ENCODE measurements at regions not wholly inside any gene's neighbourhood (a gene's known extent, or its start where the extent isn't known, plus 50 kb on each side); places are given as distances from the start of the nearest gene placed in this dataset.

DNA sequence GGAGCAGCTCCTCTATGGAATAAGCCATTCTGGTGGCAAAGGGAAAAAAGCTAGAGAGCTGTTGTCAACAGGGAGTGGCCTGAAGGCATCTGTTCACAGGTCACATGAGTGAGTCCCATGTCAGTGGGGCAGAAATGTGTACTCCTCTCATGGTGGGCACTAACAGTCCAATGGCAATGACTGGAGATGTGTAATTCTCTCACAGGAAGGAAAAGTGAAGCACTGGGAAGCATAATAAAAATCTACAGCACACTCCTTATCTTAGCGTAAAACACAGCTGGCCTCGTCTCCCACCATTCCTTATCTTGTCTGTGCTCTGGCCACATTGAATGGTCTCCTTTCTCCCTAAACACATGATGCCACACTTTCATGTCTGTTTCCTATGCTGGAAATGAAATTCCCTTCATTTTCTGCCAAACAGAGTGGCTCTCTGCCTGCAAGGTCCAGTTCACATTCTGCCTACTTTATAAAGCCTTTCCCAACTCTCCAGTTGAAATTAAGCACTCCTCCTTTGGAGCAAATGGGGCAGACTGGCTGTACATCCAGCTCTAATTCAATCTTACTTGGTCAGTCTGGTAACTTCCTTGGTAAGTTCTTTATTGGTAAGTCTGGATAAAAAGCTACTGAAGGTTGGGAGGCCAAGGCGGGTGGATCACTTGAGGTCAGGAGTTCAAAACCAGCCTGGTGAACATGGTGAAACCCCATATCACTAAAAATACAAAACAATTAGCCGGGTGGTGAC, 139.8 kb downstream of the RPL22L1 start (continued):
- TF ChIP-seq, protein P1, sequence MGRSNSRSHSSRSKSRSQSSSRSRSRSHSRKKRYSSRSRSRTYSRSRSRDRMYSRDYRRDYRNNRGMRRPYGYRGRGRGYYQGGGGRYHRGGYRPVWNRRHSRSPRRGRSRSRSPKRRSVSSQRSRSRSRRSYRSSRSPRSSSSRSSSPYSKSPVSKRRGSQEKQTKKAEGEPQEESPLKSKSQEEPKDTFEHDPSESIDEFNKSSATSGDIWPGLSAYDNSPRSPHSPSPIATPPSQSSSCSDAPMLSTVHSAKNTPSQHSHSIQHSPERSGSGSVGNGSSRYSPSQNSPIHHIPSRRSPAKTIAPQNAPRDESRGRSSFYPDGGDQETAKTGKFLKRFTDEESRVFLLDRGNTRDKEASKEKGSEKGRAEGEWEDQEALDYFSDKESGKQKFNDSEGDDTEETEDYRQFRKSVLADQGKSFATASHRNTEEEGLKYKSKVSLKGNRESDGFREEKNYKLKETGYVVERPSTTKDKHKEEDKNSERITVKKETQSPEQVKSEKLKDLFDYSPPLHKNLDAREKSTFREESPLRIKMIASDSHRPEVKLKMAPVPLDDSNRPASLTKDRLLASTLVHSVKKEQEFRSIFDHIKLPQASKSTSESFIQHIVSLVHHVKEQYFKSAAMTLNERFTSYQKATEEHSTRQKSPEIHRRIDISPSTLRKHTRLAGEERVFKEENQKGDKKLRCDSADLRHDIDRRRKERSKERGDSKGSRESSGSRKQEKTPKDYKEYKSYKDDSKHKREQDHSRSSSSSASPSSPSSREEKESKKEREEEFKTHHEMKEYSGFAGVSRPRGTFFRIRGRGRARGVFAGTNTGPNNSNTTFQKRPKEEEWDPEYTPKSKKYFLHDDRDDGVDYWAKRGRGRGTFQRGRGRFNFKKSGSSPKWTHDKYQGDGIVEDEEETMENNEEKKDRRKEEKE (IDR thresholded peaks at IDR 0.05; ENCODE audit: borderline replicate concordance in 1 of 2, control insufficient read depth in 1 of 2, low read depth in 2 of 2, low read length in 1 of 2) = no peak
- TF ChIP-seq FOXK1 (CRISPR knock-in tag; IDR thresholded peaks at IDR 0.05; ENCODE audit: borderline replicate concordance) (peak; percentile 52; the same call in 1 of the 2 replicates), NCOA6 (IDR thresholded peaks at IDR 0.05) (peak; percentile 59; the same call in 1 of the 2 replicates), NFIC (IDR thresholded peaks at IDR 0.05) (peak; percentile 89), ETV1 (tag; conservative IDR thresholded peaks at IDR 0.05; ENCODE audit: low read depth) (peak; percentile 82), RB1 (IDR thresholded peaks at IDR 0.05; ENCODE audit: low read depth) (0 out of 2 replicates have a peak, but pooled peaks have one; percentile 17), NR4A1 (CRISPR knock-in tag; IDR thresholded peaks at IDR 0.05) (no peak; the same call in 1 of the 2 replicates), NR4A1 (tag; IDR thresholded peaks at IDR 0.05) (peak; percentile 89), ILF3 (IDR thresholded peaks at IDR 0.05; ENCODE audit: borderline replicate concordance) (0 out of 2 replicates have a peak, but pooled peaks have one; percentile 34), ZZZ3 (IDR thresholded peaks at IDR 0.05) (no peak), SIN3B (IDR thresholded peaks at IDR 0.05; ENCODE audit: low read depth) (no peak)
- TF ChIP-seq, protein P2, sequence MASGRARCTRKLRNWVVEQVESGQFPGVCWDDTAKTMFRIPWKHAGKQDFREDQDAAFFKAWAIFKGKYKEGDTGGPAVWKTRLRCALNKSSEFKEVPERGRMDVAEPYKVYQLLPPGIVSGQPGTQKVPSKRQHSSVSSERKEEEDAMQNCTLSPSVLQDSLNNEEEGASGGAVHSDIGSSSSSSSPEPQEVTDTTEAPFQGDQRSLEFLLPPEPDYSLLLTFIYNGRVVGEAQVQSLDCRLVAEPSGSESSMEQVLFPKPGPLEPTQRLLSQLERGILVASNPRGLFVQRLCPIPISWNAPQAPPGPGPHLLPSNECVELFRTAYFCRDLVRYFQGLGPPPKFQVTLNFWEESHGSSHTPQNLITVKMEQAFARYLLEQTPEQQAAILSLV (tag; IDR thresholded peaks at IDR 0.05) = peak; percentile 56; the same call in 1 of the 2 replicates

Data from K562 (cell line).